ENCODE measurements at regions not wholly inside any gene's neighbourhood (a gene's known extent, or its start where the extent isn't known, plus 50 kb on each side); places are given as distances from the start of the nearest gene placed in this dataset.
A peak's percentile ranks its signal among the peaks of the same experiment; 100 is the strongest.

- CTCF ChIA-PET = interaction anchor here (0.6 to 1.0 kb wide), 2 partner anchors 13 to 1146 kb away, joined by 3 read pairs; no protein-coding TSS in a partner anchor
- Mint-ChIP-seq H3K4me1 (ENCODE audit: low read depth) (no peaks in the 10 kb centered on the region), H3K36me3 (ENCODE audit: low read depth) (no peaks in the 10 kb centered on the region), H3K27ac (no peak overlapping the region), H3K4me3 (no peak overlapping the region), H3K9me3 (no peaks in the 10 kb centered on the region), H3K27me3 (peaks cover 57% of the 10 kb centered on the region)
- no peak for TF ChIP-seq CTCF (IDR thresholded peaks at IDR 0.05)
- no peak for ATAC-seq (ENCODE audit: poor library complexity)
- H3K36me3 ChIP-seq (ENCODE audit: insufficient read depth, low read length) = no peaks in the 10 kb centered on the region
- H3K4me3 ChIP-seq (ENCODE audit: low read length) = no peak overlapping the region
- H3K27me3 ChIP-seq (ENCODE audit: control insufficient read depth in 1 of 2, insufficient read depth in 2 of 2, low read length in 2 of 2) = peaks cover 0 to 5% of the 10 kb centered on the region in 2 experiments
- POLR2A ChIA-PET = no interaction called here
- DNase-seq = no peak
- no peak overlapping the region for H3K27ac ChIP-seq (ENCODE audit: low read depth in 1 of 2, low read length in 2 of 2)
- H3K4me1 ChIP-seq (ENCODE audit: insufficient read depth, low read length) = no peaks in the 10 kb centered on the region
- H3K9me3 ChIP-seq (ENCODE audit: control insufficient read depth in 1 of 2, insufficient read depth in 1 of 2, low read length in 2 of 2) = no peaks in the 10 kb centered on the region
- intact Hi-C loops (cut with DNase I, micrococcal nuclease) = no loop called here
Measured at GRCh38 chr21:38156200-38156599, 100.6 kb upstream of the KCNJ15 start.

GRCh38 chr21:38159355-38159754 lies 97.4 kb upstream of the KCNJ15 start:
- no peak overlapping the region for H3K4me3 Mint-ChIP-seq
- POLR2A ChIA-PET = interaction anchor here (1.0 kb wide), 1 partner anchor 193 kb away, joined by 3 read pairs; no protein-coding TSS in a partner anchor
- no peaks in the 10 kb centered on the region for H3K36me3 ChIP-seq (ENCODE audit: insufficient read depth, low read length)
- no peaks in the 10 kb centered on the region for H3K9me3 Mint-ChIP-seq
- H3K27ac ChIP-seq (ENCODE audit: low read depth in 1 of 2, low read length in 2 of 2) = no peak overlapping the region
- DNase-seq (peak; percentile 32 to 75 (median 46)), ATAC-seq (ENCODE audit: poor library complexity) (peak; percentile 44)
- no peak overlapping the region for H3K27ac Mint-ChIP-seq
- no peaks in the 10 kb centered on the region for H3K4me1 Mint-ChIP-seq (ENCODE audit: low read depth)
- peaks cover 43% of the 10 kb centered on the region for H3K27me3 Mint-ChIP-seq
- TF ChIP-seq CTCF (IDR thresholded peaks at IDR 0.05) = peak; percentile 77
- no peaks in the 10 kb centered on the region for H3K36me3 Mint-ChIP-seq (ENCODE audit: low read depth)
- H3K27me3 ChIP-seq (ENCODE audit: control insufficient read depth in 1 of 2, insufficient read depth in 2 of 2, low read length in 2 of 2) = peaks cover 0 to 5% of the 10 kb centered on the region in 2 experiments
- H3K4me1 ChIP-seq (ENCODE audit: insufficient read depth, low read length) = no peaks in the 10 kb centered on the region
- H3K4me3 ChIP-seq (ENCODE audit: low read length) = no peak overlapping the region
- CTCF ChIA-PET = interaction anchor here (2.0 kb wide), 1 partner anchor 193 kb away, joined by 8 read pairs; no protein-coding TSS in a partner anchor
- intact Hi-C loops (cut with DNase I, micrococcal nuclease) = loop anchor here (1.0 to 2.0 kb wide), 3 partner anchors 59 to 197 kb away; no protein-coding TSS in a partner anchor
- no peaks in the 10 kb centered on the region for H3K9me3 ChIP-seq (ENCODE audit: control insufficient read depth in 1 of 2, insufficient read depth in 1 of 2, low read length in 2 of 2)

- Histone ChIP-seq H3K9me3 (ENCODE audit: control insufficient read depth in 1 of 2, insufficient read depth in 1 of 2, low read length in 2 of 2) (no peaks in the 10 kb centered on the region), H3K27ac (ENCODE audit: low read depth in 1 of 2, low read length in 2 of 2) (no peak overlapping the region), H3K4me3 (ENCODE audit: low read length) (no peak overlapping the region), H3K4me1 (ENCODE audit: insufficient read depth, low read length) (no peaks in the 10 kb centered on the region), H3K36me3 (ENCODE audit: insufficient read depth, low read length) (no peaks in the 10 kb centered on the region), H3K27me3 (ENCODE audit: control insufficient read depth in 1 of 2, insufficient read depth in 2 of 2, low read length in 2 of 2) (peaks cover 0 to 2% of the 10 kb centered on the region in 2 experiments)
- H3K9me3 Mint-ChIP-seq = no peaks in the 10 kb centered on the region
- ATAC-seq (ENCODE audit: poor library complexity) = no peak
- ChIA-PET POLR2A (no interaction called here), CTCF (no interaction called here)
- TF ChIP-seq CTCF (IDR thresholded peaks at IDR 0.05) = no peak
- peaks cover 4% of the 10 kb centered on the region for H3K27me3 Mint-ChIP-seq
- intact Hi-C loops (cut with DNase I, micrococcal nuclease) = no loop called here
- H3K4me3 Mint-ChIP-seq = no peak overlapping the region
- H3K36me3 Mint-ChIP-seq (ENCODE audit: low read depth) = no peaks in the 10 kb centered on the region
- no peaks in the 10 kb centered on the region for H3K4me1 Mint-ChIP-seq (ENCODE audit: low read depth)
- DNase-seq = no peak
- H3K27ac Mint-ChIP-seq = no peak overlapping the region
Measured at GRCh38 chr21:38165466-38166172, 91.2 kb upstream of the KCNJ15 start.

All from CD4-positive, alpha-beta T cell (primary cell).